Endothelial cell of umbilical vein (primary cell): ENCODE measurements at regions not wholly inside any gene's neighbourhood (a gene's known extent, or its start where the extent isn't known, plus 50 kb on each side); places are given as distances from the start of the nearest gene placed in this dataset.

Experiments used
- BruUV-seq: library from RNA; stranded (reverse); fragments of 400-500 nt; replicated peaks from 2 replicates; lab custom pipeline; 2021; lab: Mats Ljungman, UMichigan
- CTCF ChIA-PET: fragments of 300-600, 350-600 bp; sonication (Branson Sonifier 250); formaldehyde crosslinking; loops from one replicate; lab custom pipeline; 2021; ENCODE audit warnings: antibody characterized with exemption, inconsistent platforms; lab: Charles Lee
- POLR2A ChIA-PET: fragments of 300-600, 350-600 bp; sonication (Branson Sonifier 250); formaldehyde crosslinking; loops from one replicate; lab custom pipeline; 2021; ENCODE audit warnings: antibody characterized with exemption, inconsistent platforms; lab: Charles Lee
- DNase-seq: peaks from one replicate; pipeline ENCODE4 v3.0.0-alpha.2; 2011; ENCODE audit warnings: low read depth, low spot score
- FAIRE-seq: peaks from 2 replicates; lab custom pipeline; 2011; peaks lifted over from hg19 to GRCh38; lab: Jason Lieb, UNC
- H2AFZ ChIP-seq: 2 replicates; pipeline ENCODE4 v1.6.0; 2012; ENCODE audit warnings: low read depth, low read length, control low read depth, inconsistent platforms
- H3K27ac ChIP-seq: 2 replicates; pipeline ENCODE4 v1.5.1; 2011; ENCODE audit warnings: low read depth, mild to moderate bottlenecking, control low read depth, low read length, moderate library complexity; ENCODE audit not compliant: insufficient read depth
- H3K27me3 ChIP-seq, 2 experiments: 2 replicates each; pipeline versions ENCODE4 v1.6.0 to v1.6.1; 2011; ENCODE audit warnings: low read length in 2 of 2, mixed read lengths in 1 of 2; ENCODE audit not compliant: control insufficient read depth in 2 of 2, insufficient read depth in 2 of 2
- H3K36me3 ChIP-seq, 2 experiments: 2 replicates in 1 of 2; 3 replicates in 1 of 2; pipeline ENCODE4 v1.5.1; 2011; ENCODE audit warnings: low read length in 2 of 2, mild to moderate bottlenecking in 1 of 2, moderate library complexity in 1 of 2; ENCODE audit not compliant: control insufficient read depth in 2 of 2, insufficient read depth in 2 of 2; ENCODE audit errors: extremely low read depth in 1 of 2
- H3K4me1 ChIP-seq: 3 replicates; pipeline ENCODE4 v1.5.1; 2011; ENCODE audit warnings: mild to moderate bottlenecking, low read length; ENCODE audit not compliant: control insufficient read depth, insufficient read depth; ENCODE audit errors: extremely low read depth
- H3K4me2 ChIP-seq: 2 replicates; pipeline ENCODE4 v1.6.1; 2011; ENCODE audit warnings: low read length, control low read depth, mixed read lengths; ENCODE audit not compliant: insufficient read depth
- H3K4me3 ChIP-seq, 3 experiments: fragments of 200-600 bp in 1 of 3; sonication (generic), shearing (Covaris generic) in 1 of 3; replicated peaks in 1 of 3; 2 replicates each; pipeline ENCODE4 v1.5.1; 2011 to 2016; ENCODE audit warnings: control low read depth in 3 of 3, low read length in 3 of 3, mild to moderate bottlenecking in 2 of 3, inconsistent platforms in 1 of 3, low read depth in 1 of 3, moderate library complexity in 1 of 3; ENCODE audit not compliant: insufficient read depth in 1 of 3
- H3K79me2 ChIP-seq: 2 replicates; pipeline ENCODE4 v1.6.0; 2012; ENCODE audit warnings: low read length, inconsistent platforms; ENCODE audit not compliant: control insufficient read depth, insufficient read depth
- H3K9ac ChIP-seq: replicated peaks from 2 replicates; pipeline ENCODE3; 2011; ENCODE audit warnings: low read length, control low read depth; ENCODE audit not compliant: insufficient read depth; ENCODE audit errors: extremely low read depth
- H3K9me1 ChIP-seq: replicated peaks from 3 replicates; pipeline ENCODE4 v1.6.0; 2011; ENCODE audit warnings: mild to moderate bottlenecking, low read length; ENCODE audit not compliant: control insufficient read depth, insufficient read depth; ENCODE audit errors: extremely low read depth
- H3K9me3 ChIP-seq: replicated peaks from 2 replicates; pipeline ENCODE4 v1.5.1; 2012; ENCODE audit warnings: low read length, inconsistent platforms; ENCODE audit not compliant: control insufficient read depth, insufficient read depth
- H4K20me1 ChIP-seq: replicated peaks from 2 replicates; pipeline ENCODE3; 2011; ENCODE audit warnings: mild to moderate bottlenecking, low read length; ENCODE audit not compliant: control insufficient read depth, insufficient read depth; ENCODE audit errors: extremely low read depth
- CTCF ChIP-seq, 2 donors: IDR thresholded peaks; 1 replicate in 1 of 2; 2 replicates in 1 of 2; pipeline ENCODE4 v1.5.1; 2011; ENCODE audit warnings: low read length in 2 of 2, mild to moderate bottlenecking in 2 of 2, moderate library complexity in 2 of 2, control low read depth in 1 of 2, inconsistent platforms in 1 of 2, low read depth in 1 of 2; ENCODE audit not compliant: insufficient read depth in 1 of 2; ENCODE audit errors: extremely low read depth in 1 of 2
- EZH2 ChIP-seq: IDR thresholded peaks from 2 replicates; pipeline ENCODE4 v1.6.1; 2012; ENCODE audit warnings: borderline replicate concordance, low read depth, mild to moderate bottlenecking, moderate library complexity, low read length, inconsistent platforms; ENCODE audit not compliant: severe bottlenecking
- FOS ChIP-seq: IDR thresholded peaks from 2 replicates; pipeline ENCODE4 v1.6.1; 2011; ENCODE audit warnings: mild to moderate bottlenecking, low read length, moderate library complexity, borderline replicate concordance; ENCODE audit not compliant: insufficient read depth
- GATA2 ChIP-seq: IDR thresholded peaks from 2 replicates; pipeline ENCODE4 v1.7.0; 2011; ENCODE audit warnings: low read depth, mild to moderate bottlenecking, moderate library complexity, mixed read lengths, low read length; ENCODE audit not compliant: insufficient read length, insufficient read depth
- JUN ChIP-seq: IDR thresholded peaks from 2 replicates; pipeline ENCODE4 v1.6.1; 2011; ENCODE audit warnings: borderline replicate concordance, low read depth; ENCODE audit not compliant: insufficient read length, insufficient read depth
- POLR2A ChIP-seq: IDR thresholded peaks from 2 replicates; pipeline ENCODE4 v1.6.1; 2012; ENCODE audit warnings: low read depth, mild to moderate bottlenecking, control low read depth, low read length
- POLR2AphosphoS5 ChIP-seq: IDR thresholded peaks from 2 replicates; pipeline ENCODE4 v1.6.1; 2012; ENCODE audit warnings: low read depth, mild to moderate bottlenecking, control low read depth, low read length, moderate library complexity; ENCODE audit not compliant: insufficient read depth
- dilution Hi-C: fragments of 300-500 bp; cut with MboI; formaldehyde crosslinking; loops from one replicate; pipeline ENCODE4 v1.15.0; 2019; ENCODE audit warnings: low sequenced_read_pairs; ENCODE audit not compliant: extremely low pct_ligation_motif_present
- intact Hi-C: fragments of 100-400 bp; cut with micrococcal nuclease; formaldehyde crosslinking; loops from one replicate; pipeline ENCODE4 v1.10.0; 2022
- TF ChIP-seq, protein P1 (sequence below): IDR thresholded peaks from 2 replicates; pipeline ENCODE4 v1.6.1; 2011; ENCODE audit not compliant: insufficient read depth, insufficient read length

DNA sequence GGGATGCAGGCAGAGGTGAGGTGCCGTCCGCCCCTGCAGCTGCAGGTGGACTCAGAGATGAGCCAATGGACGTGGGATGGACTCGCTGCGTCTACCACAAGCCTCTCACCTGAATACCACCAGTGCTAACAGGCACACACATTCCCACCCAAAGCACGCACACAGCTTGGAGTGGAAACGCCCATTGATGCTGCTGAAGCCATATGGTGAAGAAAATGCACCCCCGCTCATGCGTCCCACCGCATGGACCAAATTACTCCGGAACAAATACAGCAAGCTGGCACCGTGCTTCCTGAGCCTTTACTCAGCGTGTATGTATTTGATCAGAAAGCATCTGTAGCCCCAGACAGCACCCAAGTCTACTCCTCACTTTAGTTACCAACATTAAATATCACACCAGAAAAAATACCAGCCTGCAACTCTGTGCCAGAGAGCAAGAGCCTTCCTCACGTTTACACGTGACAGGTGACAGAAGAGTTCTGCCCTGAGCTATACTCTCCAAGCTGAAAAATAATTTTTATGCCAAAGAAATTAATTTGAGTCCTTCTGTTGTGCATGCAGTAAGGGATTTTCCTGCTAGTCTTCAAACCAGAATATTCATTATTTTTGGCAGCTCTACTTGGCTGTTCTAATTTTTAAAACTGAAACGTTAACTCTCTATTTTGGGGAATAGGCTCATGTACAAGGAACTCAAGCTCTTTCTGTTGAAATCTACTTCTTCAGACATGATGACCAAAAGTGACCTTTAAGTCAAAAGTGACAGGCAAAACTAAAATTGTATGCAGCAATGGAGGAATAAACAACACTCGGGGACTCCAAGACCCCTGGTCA lies 58.2 kb upstream of the SYNDIG1 start:
- Histone ChIP-seq H3K9me1 (no peaks in the 10 kb centered on the region), H3K27me3 (no peaks in the 10 kb centered on the region), H2AFZ (no peak overlapping the region), H3K4me2 (no peak overlapping the region), H3K4me3 (no peak overlapping the region), H3K27ac (no peak overlapping the region), H3K36me3 (no peaks in the 10 kb centered on the region), H4K20me1 (no peaks in the 10 kb centered on the region), H3K9me3 (no peaks in the 10 kb centered on the region), H3K4me1 (no peaks in the 10 kb centered on the region), H3K79me2 (no peaks in the 10 kb centered on the region), H3K9ac (no peak overlapping the region)
- no peak for DNase-seq
- intact Hi-C loops, result loop anchor here (10.0 kb wide), 1 partner anchor 56 kb away; no protein-coding TSS in a partner anchor
- dilution Hi-C loops, result no loop called here
- CTCF ChIA-PET, result no interaction called here
- POLR2A ChIA-PET, result no interaction called here
- no TSS peak for BruUV-seq
- no peak for FAIRE-seq
- TF ChIP-seq POLR2AphosphoS5, result no peak
- TF ChIP-seq EZH2, result no peak
- TF ChIP-seq, protein P1, sequence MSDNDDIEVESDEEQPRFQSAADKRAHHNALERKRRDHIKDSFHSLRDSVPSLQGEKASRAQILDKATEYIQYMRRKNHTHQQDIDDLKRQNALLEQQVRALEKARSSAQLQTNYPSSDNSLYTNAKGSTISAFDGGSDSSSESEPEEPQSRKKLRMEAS, result no peak
- no peak for TF ChIP-seq FOS
- no peak for TF ChIP-seq CTCF (IDR thresholded peaks at IDR 0.05; ENCODE audit: extremely low read depth in 1 of 2, insufficient read depth in 1 of 2, low read depth in 1 of 2, low read length in 2 of 2)
- TF ChIP-seq JUN, result no peak
- no peak for TF ChIP-seq GATA2
- TF ChIP-seq POLR2A, result no peak
